ELF-1 (cell line): ENCODE measurements at regions not wholly inside any gene's neighbourhood (a gene's known extent, or its start where the extent isn't known, plus 50 kb on each side); places are given as distances from the start of the nearest gene placed in this dataset.
A peak's percentile ranks its signal among the peaks of the same experiment; 100 is the strongest.
"Not testable (repeated sequence)": the region's sequence is repeated elsewhere in the genome, so short reads cannot be mapped to it uniquely, and the experiment has no call there.

ENCODE experiments used
- DNase-seq: peaks from one replicate; pipeline ENCODE4 v3.0.0-alpha.2; 2016; ENCODE audit warnings: low read depth, low spot score

DNA sequence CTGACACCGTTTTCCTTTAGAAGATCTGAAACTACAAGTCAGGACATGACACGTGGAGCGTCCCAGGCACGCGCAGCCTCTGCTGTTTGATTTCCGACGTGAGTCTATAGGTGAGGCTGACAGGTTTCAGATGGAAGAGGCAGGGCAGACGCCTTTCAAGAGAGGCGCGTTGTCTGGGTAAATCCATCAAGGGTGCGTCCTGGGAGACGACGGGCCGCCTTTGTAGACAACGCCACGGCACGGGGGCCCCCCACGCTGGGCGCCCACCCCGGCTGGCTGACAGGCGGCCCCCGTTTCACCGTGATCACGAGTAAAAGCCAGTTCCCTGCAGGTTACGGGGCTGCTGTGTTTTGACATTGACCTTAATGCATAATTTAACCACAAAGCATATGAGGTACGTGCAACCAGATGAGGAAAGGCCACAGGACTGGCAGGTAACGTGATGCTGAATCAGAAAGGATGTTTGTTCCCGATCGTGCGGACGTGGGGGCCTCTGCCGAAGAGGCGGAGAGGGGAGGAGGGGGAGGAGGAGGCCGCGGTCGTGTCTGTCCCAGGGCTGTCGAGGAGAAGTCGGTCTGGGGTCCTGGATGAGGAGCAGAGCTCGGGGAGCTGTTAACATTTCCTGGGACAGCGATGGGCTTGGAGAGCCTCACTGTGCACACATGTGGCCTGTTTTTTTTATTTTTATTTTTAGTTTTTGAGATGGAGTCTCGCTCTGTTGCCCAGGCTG, 51.1 kb upstream of the PPP2R3B start:
- DNase-seq = no peak

DNA sequence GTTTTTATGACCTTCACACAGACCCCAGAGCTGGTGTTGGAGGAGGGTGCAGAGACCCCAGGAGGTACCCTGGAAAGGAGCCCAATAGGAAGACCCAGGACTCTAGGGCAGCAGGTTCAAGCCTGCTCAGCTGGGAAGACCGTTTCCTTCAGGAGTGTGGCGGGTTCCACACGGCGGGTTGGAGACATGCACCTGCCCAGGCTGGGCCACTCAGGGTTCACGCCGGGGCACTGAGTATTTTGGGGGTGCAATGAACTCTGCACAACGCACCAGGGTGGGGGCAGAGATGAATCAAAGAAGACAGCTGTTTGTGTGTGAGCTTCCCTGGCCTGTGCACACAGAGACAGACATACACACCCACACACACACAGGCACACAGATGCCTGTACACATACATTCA, 52.5 kb upstream of the PPP2R3B start:
- DNase-seq = no peak

DNA sequence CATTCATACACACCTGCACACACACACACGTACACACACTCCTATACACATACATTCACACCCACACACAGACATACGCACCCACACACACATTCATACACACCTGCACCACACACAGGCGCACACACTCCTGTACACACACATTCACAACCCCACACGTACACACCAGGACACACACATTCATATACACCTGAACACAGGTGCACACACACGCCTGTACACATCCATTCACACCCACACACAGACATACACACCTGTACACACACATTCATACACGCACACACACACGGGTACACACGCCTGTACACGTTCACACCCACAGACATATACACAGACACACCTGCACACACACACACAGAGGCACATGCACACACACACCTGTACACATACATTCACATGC, 53.0 kb upstream of the PPP2R3B start:
- no peak for DNase-seq

DNA sequence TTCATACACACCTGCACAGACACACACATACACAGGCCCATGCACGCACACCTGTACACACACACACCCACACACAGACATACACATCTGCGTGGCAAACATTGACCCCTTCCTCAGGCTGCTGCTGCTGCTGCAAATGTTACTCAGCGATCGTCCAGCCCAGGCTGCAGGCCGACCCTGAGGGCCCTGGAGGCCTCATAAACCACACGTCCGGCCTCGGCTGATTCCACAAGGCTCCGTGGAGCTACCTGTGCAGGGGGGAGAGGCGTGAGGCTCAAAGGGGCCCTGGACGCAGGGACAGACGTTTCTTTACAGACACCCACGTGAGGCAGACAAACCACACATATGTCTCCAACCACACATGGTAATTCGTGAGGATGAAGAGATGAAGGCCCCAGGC, 53.9 kb upstream of the PPP2R3B start:
- no peak for DNase-seq

DNA sequence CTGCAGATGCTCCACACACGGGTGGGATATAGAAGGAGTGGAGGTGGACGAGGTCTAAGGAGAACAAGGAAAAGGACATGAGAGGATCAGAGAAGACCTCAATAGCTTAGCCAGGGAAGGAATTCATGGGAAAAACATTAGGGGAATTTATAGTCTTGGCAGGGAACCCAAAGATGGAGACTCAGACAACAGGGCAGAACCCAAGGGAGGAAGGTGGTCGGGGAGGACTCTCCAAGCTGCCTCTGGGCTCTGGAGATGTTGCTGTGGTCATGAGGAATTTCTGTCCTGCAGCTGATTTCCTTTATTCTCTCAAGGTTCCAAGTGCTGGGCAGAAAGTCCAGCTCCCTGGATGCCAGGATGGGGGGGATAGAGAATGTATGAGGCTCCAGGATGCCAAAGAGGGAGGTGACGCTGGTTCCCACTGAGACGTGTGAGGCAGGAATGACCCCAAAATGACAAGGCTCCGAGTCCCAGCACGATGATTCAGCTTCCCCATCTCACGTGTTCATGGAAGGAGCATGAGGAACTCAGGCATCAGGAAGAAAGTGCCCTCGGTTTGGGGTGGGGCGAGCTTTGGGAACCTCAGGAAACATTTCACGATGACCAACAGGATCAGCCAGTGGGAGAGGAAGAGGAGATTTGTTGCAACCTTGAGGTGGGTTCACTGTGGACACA, 57.0 kb upstream of the PPP2R3B start:
- DNase-seq = no peak

DNA sequence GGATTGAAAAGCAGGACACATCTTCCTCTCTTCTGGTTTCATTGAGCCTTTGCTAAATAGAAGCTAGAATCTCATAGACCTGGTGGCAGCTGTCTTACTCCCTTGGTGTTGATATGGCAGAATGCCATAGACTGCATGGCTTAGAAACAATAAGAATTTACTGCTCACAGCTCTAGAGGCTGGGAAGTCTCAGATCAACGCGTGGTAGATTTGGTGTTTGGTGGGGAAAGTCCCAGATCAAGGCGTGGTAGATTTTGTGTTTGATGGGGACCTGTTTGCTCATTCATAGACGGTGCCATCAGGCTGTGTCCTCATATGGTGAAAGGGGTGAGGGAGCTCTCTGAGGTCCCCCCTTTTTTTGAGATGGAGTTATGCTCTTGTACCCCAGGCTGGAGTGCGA, 57.6 kb upstream of the PPP2R3B start:
- no peak for DNase-seq

DNA sequence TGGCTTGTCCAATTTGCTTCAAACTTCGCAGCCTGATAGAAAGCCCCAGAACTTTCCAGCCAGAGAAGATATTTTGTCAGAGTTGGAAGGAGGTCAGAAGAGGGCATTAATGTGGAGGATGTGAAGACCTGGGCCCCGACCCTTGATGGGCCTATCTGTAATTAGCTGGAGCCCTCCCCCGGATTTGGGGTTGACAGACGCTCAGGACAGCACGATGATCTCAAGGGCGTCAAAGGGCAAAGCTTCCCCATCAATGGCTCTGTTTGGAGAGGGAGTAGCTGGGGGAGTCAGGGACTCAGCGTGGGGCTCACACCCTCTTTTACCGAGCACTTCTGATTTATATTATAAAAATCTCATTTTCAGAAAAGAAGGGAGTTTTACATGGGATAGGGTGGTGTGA, 59.0 kb upstream of the PPP2R3B start:
- no peak for DNase-seq

DNA sequence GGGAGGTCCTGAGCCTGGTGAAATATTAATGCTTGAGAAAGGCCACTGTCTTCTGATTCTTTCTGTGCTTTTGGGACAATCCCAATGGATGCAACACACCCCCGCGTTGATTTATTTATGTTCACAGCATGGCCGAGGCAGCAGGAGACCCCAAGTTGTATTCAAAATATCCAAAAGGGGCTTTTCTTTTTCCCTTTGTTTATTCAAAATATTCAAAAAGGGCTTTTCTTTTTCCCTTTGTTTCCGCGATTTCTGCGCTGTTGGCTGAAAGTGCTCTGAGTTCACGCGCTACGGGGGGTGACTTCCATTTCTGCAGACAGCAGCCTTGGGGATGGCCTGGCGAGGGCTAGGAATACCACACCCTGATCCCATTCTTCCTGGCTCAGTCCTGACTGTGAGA, 59.5 kb upstream of the PPP2R3B start:
- DNase-seq = peak; percentile 59

DNA sequence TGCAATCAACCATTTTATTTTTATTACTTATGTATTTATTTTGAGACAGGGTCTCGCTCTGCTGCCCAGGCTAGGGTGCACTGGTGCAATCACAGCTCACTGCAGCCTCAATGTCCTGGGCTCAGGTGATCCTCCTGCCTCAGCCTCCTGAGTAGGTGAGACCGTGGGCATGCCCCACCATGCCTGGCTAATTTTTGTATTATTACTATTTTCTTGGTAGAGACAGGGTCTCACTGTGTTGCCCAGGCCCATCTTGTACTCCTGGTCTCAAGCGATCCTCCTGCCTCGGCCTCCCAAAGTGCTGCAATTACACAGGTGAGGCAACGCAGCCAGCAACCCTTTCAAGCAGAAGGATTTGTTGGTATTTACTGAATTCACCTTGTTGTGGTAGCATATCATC, 60.3 kb upstream of the PPP2R3B start:
- DNase-seq = no peak

DNA sequence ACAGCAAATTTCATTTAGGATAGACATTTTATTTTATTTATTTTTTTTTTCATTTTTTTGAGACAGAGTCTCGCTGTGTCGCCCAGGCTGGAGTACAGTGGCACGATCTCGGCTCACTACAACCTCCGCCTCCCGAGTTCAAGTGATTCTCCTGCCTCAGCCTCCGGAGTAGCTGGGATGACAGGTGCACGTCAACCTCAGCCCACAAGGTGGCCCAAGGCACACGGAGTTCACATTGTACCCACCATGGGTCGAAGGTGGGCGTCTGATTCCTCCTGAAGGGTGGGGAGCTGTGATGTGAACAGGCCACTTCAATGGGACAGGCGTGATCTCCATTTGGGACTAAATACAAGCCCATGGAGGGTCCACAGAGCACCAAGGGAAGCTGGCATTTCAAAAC, 65.0 kb upstream of the PPP2R3B start:
- DNase-seq = not testable (repeated sequence)

DNA sequence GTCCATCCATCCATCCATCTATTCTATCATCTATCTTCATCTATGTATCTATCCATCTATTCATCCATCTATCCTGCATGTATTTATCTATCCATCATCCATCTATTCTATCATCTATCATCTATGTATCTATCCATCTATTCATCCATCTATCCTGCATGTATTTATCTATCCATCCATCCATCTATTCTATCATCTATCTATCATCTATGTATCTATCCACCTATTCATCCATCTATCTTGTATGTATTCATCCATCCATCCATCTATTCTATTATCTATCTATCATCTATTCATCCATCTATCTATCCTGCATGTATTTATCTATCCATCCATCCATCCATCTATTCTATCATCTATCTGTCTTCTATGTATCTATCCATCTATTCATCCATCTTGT, 65.9 kb upstream of the PPP2R3B start:
- DNase-seq = no peak

DNA sequence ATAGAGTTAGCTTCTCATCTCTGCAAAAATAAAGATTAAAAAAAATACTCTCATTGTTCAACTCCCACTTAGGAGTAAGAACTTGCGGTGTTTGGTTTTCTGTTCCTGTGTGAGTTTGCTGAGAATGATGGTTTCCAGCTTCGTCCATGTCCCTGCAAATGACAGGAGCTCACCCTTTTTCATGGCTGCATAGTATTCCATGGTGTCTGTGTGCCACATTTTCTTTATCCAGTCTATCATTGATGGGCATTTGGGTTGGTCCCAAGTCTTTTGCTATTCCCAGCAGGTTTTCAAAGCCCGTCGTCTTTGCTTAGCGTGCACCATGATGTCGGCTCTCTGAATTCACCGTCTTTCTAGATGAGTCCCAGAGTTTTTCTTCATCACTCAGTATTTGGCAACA, 67.8 kb upstream of the PPP2R3B start:
- not testable (repeated sequence) for DNase-seq

DNA sequence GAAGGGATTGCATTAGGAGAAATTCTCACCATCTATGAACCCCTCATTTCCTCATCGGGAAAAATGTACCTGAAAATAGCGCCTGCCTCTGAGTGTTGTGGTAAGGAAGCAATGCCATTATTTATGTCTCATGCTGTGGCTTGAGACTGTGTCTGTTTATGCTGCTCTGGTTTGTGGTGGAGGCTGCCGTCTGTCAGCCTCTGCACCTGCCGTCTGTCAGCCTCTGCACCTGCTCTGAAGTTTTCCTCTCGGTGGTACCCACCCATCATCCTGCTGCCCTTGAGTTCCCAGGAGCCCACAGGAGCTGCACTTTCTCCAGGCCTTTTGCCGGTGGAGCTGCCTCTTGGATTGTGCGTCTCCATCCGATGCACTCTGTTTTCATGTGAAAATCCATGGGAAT, 68.5 kb upstream of the PPP2R3B start:
- DNase-seq = no peak

DNA sequence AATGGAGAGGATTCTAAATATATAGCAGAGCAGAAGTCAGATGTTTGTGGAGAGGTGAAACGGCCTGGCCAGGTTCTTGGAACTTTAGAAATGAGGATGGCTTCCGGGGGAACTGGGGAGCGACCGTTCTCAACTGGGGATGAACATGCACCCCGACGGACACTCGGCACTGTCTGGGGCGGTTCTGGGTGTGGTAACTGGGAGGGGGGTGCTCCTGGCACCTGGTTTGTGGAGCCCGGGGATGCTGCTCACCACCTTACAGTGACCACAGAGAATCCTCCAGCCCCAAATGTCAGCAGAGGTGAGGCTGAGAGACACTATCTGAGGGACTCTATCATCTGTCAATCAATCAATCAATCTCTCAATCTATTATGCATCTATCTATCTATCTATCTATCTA, 69.0 kb upstream of the PPP2R3B start:
- no peak for DNase-seq

DNA sequence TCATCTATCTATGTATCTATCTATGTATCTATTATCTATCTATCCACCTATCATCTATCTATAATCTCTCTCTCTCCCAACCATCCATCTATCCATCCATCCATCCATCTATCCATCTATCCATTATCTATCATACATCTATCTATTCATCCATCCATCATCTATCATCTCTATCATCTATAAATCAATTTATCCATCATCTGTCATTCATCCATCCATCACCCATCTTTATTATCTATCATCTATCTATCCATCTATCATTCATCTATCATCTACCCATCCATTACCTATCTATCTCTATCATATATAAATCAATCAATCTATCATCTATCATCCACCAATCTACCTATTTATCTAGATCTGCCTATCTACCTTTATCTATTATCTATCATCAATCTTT, 69.4 kb upstream of the PPP2R3B start:
- no peak for DNase-seq

DNA sequence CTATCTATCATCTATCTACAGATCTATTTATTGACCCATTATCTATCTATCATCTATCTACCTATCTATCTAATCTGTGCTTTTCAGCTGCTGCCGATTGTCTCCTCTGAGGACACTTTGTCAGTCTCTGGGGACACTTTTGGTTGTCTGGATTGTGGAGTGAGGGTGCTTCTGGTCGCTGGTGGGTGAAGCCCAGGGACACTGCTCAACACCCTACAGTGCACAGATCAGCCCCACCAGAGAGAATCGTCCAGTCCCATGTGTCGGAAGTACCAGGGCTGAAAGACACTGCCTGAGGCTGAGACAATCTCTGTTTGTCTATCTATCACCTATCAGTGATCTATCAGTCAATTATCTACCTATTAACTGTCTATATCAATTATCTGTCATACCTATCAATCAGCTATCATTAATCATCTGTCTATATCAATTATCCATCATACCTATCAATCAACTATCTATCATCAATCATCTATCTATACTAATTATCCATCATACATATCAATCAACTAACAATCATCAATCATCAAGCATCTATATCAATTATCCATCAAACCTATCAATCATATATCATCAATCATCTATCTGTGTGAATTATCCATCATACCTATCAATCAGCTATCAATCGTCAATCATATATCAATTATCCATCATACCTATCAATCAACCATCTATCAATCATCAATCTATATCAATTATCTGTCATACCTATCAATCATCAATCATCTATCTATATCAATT, 70.0 kb upstream of the PPP2R3B start:
- no peak for DNase-seq

DNA sequence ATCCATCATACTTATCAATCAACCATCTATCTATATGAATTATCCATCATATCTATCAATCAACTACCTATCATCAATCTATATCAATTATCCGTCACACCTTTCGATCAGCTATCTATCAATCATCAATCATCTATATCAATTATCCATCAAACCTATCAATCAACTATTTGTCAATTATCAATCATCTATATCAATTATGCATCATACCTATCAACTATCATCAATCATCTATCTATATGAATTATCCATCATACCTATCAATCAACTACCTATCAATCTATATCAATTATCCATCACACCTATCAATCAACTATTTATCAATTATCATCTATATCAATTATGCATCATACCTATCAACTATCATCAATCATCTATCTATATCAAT, 70.6 kb upstream of the PPP2R3B start:
- DNase-seq = no peak

DNA sequence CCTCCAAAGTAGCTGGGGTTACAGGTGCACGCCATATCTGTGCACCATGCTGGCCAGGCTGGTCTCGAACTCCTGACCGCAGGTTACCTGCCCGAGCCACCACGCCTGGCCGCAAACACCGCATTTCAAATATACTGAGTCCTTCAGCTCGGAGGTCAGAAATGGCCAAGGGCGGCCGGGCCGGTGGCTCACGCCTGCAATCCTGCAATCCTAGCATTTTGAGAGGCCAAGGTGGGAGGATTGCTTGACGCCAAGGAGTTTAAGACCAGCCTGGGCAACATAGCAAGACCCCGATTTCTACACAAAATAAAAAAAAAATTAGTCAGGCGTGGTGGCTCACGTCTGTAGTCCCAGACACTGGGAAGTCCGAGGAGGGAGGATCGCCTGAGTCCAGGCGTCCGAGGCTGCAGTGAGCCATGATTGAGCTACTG, 71.9 kb upstream of the PPP2R3B start:
- DNase-seq = no peak

DNA sequence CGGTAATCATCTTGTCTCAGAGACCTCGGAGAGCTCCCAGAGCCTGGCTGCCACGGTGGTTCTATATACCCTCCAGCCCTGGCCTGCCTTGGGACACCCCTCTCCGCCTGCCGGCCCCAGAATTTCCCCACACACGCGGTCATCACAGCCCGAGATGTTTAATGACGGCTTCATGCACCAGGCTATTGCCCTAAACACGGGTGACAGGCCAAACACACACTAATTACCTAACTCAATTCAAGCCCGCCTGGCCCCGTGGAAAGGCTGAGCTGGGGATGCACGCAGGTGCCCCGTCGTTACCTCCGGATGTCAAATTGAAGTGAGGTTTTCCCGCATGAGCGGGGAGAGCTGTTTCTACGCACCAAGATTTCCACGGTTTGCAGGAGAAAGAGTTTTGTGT, 72.9 kb upstream of the PPP2R3B start:
- DNase-seq = peak; percentile 26

DNA sequence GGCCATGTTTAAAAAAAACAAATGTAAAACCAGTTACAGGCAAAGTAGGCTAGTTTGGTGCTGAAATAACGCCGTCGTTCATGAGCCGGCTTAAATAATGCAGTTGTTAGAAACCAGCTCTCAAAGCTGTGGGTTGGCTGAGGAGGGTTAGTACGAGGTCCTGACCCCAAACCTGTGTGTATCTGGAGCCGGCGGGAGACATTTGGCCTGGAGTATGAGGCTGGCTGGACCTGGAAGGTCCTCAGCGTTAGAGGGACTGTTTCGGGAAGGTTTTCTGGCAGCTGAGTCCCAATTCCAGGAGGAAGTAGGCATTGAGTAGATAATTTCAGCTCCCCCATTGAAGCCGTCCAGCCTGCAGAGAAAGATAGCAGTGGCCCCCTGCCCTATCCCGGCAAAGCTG, 73.4 kb upstream of the PPP2R3B start:
- no peak for DNase-seq

DNA sequence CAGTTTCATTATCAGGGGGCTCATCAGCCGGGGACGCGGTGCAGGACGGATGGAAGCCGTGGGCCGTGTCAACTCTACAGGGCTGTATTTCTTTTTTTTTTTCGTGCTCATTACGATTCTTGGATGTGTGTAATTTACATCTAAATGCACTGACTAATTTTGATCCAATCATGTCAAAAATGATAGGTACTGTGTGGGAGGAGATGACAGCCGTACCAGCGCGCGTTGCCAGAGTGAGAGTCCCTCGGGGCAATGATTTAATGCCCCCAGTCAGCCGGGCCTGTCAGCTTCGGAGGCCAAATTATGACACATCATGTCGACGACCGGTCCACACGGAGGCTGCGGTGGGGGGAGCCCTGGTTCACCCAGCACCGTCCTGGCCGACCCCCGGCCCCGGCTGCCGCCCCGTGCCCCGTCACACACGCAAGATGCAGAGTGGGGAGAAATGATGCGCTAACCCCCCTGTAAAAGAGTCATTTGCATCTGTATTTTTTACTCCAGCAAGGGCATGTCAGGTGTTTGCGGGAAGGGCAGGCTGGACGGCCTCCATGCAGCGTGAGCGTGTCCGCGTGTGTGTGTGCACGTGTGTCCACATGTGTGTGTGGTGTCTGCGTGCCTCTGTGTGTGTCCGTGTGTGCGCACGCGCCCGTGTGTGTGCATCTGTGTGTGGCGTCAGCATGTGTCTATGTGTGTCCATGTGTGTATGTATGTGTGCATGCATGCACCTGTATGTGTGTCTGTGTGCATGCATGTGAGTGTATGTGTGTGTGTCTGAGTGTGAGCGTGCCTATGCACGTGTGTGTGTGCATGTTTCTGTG, 74.3 kb upstream of the PPP2R3B start:
- no peak for DNase-seq

DNA sequence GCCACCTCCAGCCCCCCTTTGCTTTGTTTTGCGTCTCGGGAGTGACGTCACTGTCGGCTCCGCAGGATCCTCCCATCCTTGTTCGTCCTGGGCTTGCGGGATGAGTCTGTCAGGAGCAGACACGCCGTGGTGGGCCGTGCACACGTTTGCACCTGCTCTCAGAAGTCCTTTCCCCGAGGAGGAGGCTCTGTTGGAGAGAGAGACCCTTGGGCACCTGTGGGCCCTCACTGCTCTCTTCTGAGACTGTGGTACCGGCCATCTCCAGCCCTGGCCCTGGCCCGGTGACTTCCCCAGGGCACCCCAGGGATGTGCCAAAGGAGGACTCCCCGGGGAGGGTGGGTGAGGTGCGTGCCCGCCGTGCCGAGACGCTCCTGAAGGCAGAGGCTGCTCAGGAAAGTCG, 76.1 kb upstream of the PPP2R3B start:
- DNase-seq = no peak
